ENCODE measurements at regions not wholly inside any gene's neighbourhood (a gene's known extent, or its start where the extent isn't known, plus 50 kb on each side); places are given as distances from the start of the nearest gene placed in this dataset.

- TF ChIP-seq CTCF (IDR thresholded peaks at IDR 0.05) (no peak), POLR2AphosphoS5 (IDR thresholded peaks at IDR 0.05) (no peak), EP300 (IDR thresholded peaks at IDR 0.05) (no peak), POLR2A (IDR thresholded peaks at IDR 0.05) (no peak)
Observed at GRCh38 chr5:120108586-120109248, 355.4 kb upstream of the PRR16 start.

Measured in sigmoid colon (tissue), 4 donors.